ENCODE measurements at regions not wholly inside any gene's neighbourhood (a gene's known extent, or its start where the extent isn't known, plus 50 kb on each side); places are given as distances from the start of the nearest gene placed in this dataset.
A peak's percentile ranks its signal among the peaks of the same experiment; 100 is the strongest.

DNA sequence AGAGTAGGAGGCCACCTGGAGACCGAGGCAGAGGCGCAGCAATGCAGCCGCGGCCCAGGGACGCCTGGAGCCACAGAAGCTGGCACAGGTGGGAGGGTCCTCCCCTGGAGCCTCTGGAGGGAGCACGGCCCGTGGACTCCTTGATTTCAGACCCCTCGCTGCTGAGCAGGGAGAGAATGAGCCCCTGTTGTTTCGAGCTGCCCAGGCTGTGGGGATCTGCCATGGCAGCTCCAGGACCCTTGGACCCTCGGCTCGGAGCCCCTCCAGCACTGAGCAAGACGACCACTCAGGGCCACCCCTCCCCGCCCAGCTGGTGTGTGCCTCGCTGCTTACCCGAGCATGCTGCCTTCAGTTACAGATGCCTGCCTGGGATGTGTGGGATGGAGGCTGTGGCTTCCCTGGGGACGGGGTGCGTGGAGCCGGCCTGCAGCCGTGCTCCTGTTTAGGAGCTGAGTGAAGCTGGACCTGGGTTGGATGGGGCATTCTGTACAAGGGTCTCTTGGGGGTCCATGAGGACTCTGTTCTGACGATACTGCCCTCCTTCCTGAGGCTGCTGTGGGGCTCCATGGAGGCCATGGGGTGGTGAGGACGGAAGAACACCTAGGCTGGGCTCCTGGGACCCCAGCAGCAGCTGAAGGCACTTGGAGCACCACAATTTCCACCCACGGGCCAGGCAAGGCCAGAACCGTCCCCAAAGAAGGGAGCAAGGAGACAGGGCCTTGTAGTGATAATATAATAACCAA, 115.1 kb upstream of the LPCAT1 start:
- no peak overlapping the region for H3K4me3 ChIP-seq (ENCODE audit: low read depth, low read length)
- TF ChIP-seq EGR2 (tag by site-specific recombination; IDR thresholded peaks at IDR 0.05; ENCODE audit: low read depth) (no peak), ZBTB8A (tag by site-specific recombination; IDR thresholded peaks at IDR 0.05) (no peak), ZNF561 (tag by site-specific recombination; IDR thresholded peaks at IDR 0.05; ENCODE audit: borderline replicate concordance) (no peak), ZNF76 (tag by site-specific recombination; IDR thresholded peaks at IDR 0.05; ENCODE audit: borderline replicate concordance, low read depth) (no peak), TCF7L2 (IDR thresholded peaks at IDR 0.05; ENCODE audit: borderline replicate concordance, low read depth, low read length) (no peak)
- ChIA-PET POLR2A (no interaction called here), CTCF (interaction anchor here (0.7 to 3.9 kb wide), 7 partner anchors 17 to 471 kb away, joined by 3 to 20 read pairs (median 4); no protein-coding TSS in a partner anchor)
- H3K36me3 ChIP-seq (ENCODE audit: control insufficient read depth in 2 of 2, insufficient read depth in 1 of 2, low read length in 2 of 2): no peaks in the 10 kb centered on the region
- no peak overlapping the region for H3K27ac ChIP-seq (ENCODE audit: extremely low read depth, low read depth, low read length)
- H3K4me1 ChIP-seq (ENCODE audit: control insufficient read depth, insufficient read depth, low read length): no peaks in the 10 kb centered on the region; the same call in 1 of the 2 replicates
- no peaks in the 10 kb centered on the region for H3K9me3 ChIP-seq (ENCODE audit: control insufficient read depth, insufficient read depth, low read depth, low read length)

DNA sequence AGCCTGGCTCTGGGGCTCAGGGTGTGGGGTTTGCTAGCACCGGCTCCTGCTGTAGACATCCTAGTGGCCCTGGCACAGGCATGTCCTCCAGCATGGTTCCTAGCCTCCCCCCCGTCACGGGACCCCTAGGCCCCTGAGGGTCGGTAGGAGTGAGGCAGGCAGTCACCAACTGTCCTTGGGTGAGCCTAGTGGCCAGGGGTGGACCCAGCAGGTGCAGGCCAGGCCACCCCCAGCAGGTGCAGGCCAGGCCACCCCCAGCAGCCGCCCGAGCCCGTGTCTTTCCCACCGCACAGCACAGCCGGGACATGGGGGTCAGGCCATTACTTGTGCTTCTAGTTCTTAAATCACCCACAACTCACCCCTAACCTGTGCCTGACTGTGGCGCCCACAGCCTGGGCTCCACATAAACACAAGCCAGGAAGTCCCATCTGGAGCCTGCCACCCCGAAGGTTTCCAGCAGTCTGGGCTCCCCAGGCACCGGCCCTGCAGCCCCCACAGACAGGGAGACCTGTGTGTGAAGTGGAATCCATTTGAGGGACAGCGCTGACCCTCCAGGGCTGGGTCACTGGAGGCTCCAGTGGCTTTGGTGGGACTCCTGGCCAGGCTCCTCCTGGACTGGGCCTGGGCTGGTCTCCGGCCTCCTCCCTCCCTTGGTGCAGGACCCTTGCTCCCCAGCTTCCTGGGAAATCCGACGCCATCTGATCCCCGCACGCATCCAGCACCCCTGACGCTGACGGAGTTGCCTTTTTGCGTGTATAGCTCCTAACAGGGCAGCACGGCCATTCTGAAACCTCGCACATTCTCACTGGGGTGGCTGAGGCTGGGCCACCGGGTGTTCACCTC, 114.1 kb upstream of the LPCAT1 start:
- Histone ChIP-seq H3K4me1 (ENCODE audit: control insufficient read depth, insufficient read depth, low read length) (no peaks in the 10 kb centered on the region), H3K36me3 (ENCODE audit: control insufficient read depth in 2 of 2, insufficient read depth in 1 of 2, low read length in 2 of 2) (no peaks in the 10 kb centered on the region), H3K9me3 (ENCODE audit: control insufficient read depth, insufficient read depth, low read depth, low read length) (no peaks in the 10 kb centered on the region), H3K4me3 (ENCODE audit: low read depth, low read length) (no peak overlapping the region), H3K27ac (ENCODE audit: extremely low read depth, low read depth, low read length) (no peak overlapping the region)
- POLR2A ChIA-PET: no interaction called here
- CTCF ChIA-PET: interaction anchor here (0.9 to 1.6 kb wide), 2 partner anchors 16 to 121 kb away, joined by 3 to 4 read pairs; no protein-coding TSS in a partner anchor
- TF ChIP-seq ZNF510 (tag by site-specific recombination; IDR thresholded peaks at IDR 0.05; ENCODE audit: insufficient replicate concordance) (no peak), ZNF530 (tag by site-specific recombination; IDR thresholded peaks at IDR 0.05; ENCODE audit: low read depth) (no peak), ZNF112 (tag by site-specific recombination; IDR thresholded peaks at IDR 0.05) (no peak), GLIS2 (tag by site-specific recombination; IDR thresholded peaks at IDR 0.05) (0 out of 2 replicates have a peak, but pooled peaks have one; percentile 11), ZBTB7A (tag by site-specific recombination; IDR thresholded peaks at IDR 0.05; ENCODE audit: low read depth) (no peak)

- Histone ChIP-seq H3K9me3 (ENCODE audit: control insufficient read depth, insufficient read depth, low read depth, low read length) (no peaks in the 10 kb centered on the region), H3K27ac (ENCODE audit: extremely low read depth, low read depth, low read length) (no peak overlapping the region), H3K36me3 (ENCODE audit: control insufficient read depth in 2 of 2, insufficient read depth in 1 of 2, low read length in 2 of 2) (no peaks in the 10 kb centered on the region), H3K4me1 (ENCODE audit: control insufficient read depth, insufficient read depth, low read length) (no peaks in the 10 kb centered on the region), H3K4me3 (ENCODE audit: low read depth, low read length) (no peak overlapping the region)
- ChIA-PET POLR2A (no interaction called here), CTCF (no interaction called here)
- TF ChIP-seq GLI2 (tag by site-specific recombination; IDR thresholded peaks at IDR 0.05; ENCODE audit: borderline replicate concordance, low read depth) (no peak), ZNF701 (tag by site-specific recombination; IDR thresholded peaks at IDR 0.05) (no peak), ZNF843 (tag by site-specific recombination; IDR thresholded peaks at IDR 0.05) (no peak), ZNF571 (tag by site-specific recombination; IDR thresholded peaks at IDR 0.05) (no peak), ZNF777 (tag by site-specific recombination; IDR thresholded peaks at IDR 0.05; ENCODE audit: borderline replicate concordance) (no peak), GLIS1 (tag by site-specific recombination; IDR thresholded peaks at IDR 0.05) (no peak), ZNF510 (tag by site-specific recombination; IDR thresholded peaks at IDR 0.05; ENCODE audit: insufficient replicate concordance) (no peak), ZNF302 (tag by site-specific recombination; IDR thresholded peaks at IDR 0.05; ENCODE audit: low read depth) (no peak), ZNF248 (tag by site-specific recombination; IDR thresholded peaks at IDR 0.05) (no peak), YY1 (tag by site-specific recombination; IDR thresholded peaks at IDR 0.05) (no peak), GFI1B (tag by site-specific recombination; IDR thresholded peaks at IDR 0.05) (no peak), ZNF548 (tag by site-specific recombination; IDR thresholded peaks at IDR 0.05) (no peak), ZNF391 (tag by site-specific recombination; IDR thresholded peaks at IDR 0.05; ENCODE audit: borderline replicate concordance, low read depth) (no peak), KLF17 (tag by site-specific recombination; IDR thresholded peaks at IDR 0.05) (no peak), KLF8 (tag by site-specific recombination; IDR thresholded peaks at IDR 0.05) (no peak), TSHZ1 (tag by site-specific recombination; IDR thresholded peaks at IDR 0.05; ENCODE audit: borderline replicate concordance) (no peak)
These were observed 113.3 kb upstream of the LPCAT1 start for GRCh38 chr5:1636981-1637638.

Data from HEK293 (cell line).